Cerebellar nuclear complex (tissue), 1 donor: ENCODE measurements at regions not wholly inside any gene's neighbourhood (a gene's known extent, or its start where the extent isn't known, plus 50 kb on each side); places are given as distances from the start of the nearest gene placed in this dataset.

ENCODE experiments used
- DNase-seq, 2 experiments: peaks; one replicate each; lab custom pipeline; 2025; lab: John Stamatoyannopoulos, UW

GRCh38 chr11:95308512-95309035, 77.6 kb upstream of the SESN3 start:
- no peak for DNase-seq

- DNase-seq, result no peak
These were observed 76.3 kb upstream of the SESN3 start for GRCh38 chr11:95307286-95307685.

GRCh38 chr11:95306801-95307200, 75.8 kb upstream of the SESN3 start:
- no peak for DNase-seq

GRCh38 chr11:95306123-95306522, 75.1 kb upstream of the SESN3 start:
- no peak for DNase-seq

GRCh38 chr11:95305705-95306104, 74.7 kb upstream of the SESN3 start:
- DNase-seq, result no peak

GRCh38 chr11:95304777-95305176, 73.8 kb upstream of the SESN3 start:
- no peak for DNase-seq

GRCh38 chr11:95302211-95302610, 71.2 kb upstream of the SESN3 start:
- DNase-seq, result no peak

- no peak for DNase-seq
These were observed 70.5 kb upstream of the SESN3 start for GRCh38 chr11:95301474-95301873.

- DNase-seq, result no peak
These were observed 68.2 kb upstream of the SESN3 start for GRCh38 chr11:95299078-95299679.

GRCh38 chr11:95297680-95298452, 66.9 kb upstream of the SESN3 start:
- no peak for DNase-seq

GRCh38 chr11:95296621-95297025, 65.6 kb upstream of the SESN3 start:
- no peak for DNase-seq

GRCh38 chr11:95296165-95296564, 65.2 kb upstream of the SESN3 start:
- DNase-seq, result no peak

GRCh38 chr11:95295382-95296149, 64.6 kb upstream of the SESN3 start:
- no peak for DNase-seq

- no peak for DNase-seq
These were observed 63.7 kb upstream of the SESN3 start for GRCh38 chr11:95294701-95295100.

GRCh38 chr11:95293116-95293515, 62.1 kb upstream of the SESN3 start:
- no peak for DNase-seq

GRCh38 chr11:95291946-95292345, 60.9 kb upstream of the SESN3 start:
- no peak for DNase-seq

- no peak for DNase-seq
These were observed 58.5 kb upstream of the SESN3 start for GRCh38 chr11:95289378-95290101.

- DNase-seq, result no peak
These were observed 53.4 kb upstream of the SESN3 start for GRCh38 chr11:95284057-95285052.

GRCh38 chr11:95283650-95284049, 52.6 kb upstream of the SESN3 start:
- DNase-seq, result no peak

GRCh38 chr11:95283146-95283545, 52.1 kb upstream of the SESN3 start:
- no peak for DNase-seq

GRCh38 chr11:95282291-95282751, 51.3 kb upstream of the SESN3 start:
- DNase-seq, result no peak
